Esophagus muscularis mucosa (tissue), 4 donors: ENCODE measurements at regions not wholly inside any gene's neighbourhood (a gene's known extent, or its start where the extent isn't known, plus 50 kb on each side); places are given as distances from the start of the nearest gene placed in this dataset.

Experiments
- DNase-seq: peaks from one replicate; pipeline ENCODE4 v3.0.0-alpha.2; 2017; ENCODE audit errors: extremely low spot score
- H3K27ac ChIP-seq, 4 donors: fragments of 200-600 bp; sonication (generic); replicated peaks in 1 of 4; 1 replicate in 3 of 4; 2 replicates in 1 of 4; pipeline ENCODE4 v1.5.1; 2016 to 2019; ENCODE audit warnings: mild to moderate bottlenecking in 1 of 4
- H3K27me3 ChIP-seq, 4 donors: fragments of 200-600 bp; sonication (generic); one replicate each; pipeline versions ENCODE4 v1.5.1 to v1.6.0; 2016 to 2019
- H3K36me3 ChIP-seq, 4 donors: fragments of 200-600 bp; sonication (generic); one replicate each; pipeline ENCODE4 v1.5.1; 2016 to 2019
- H3K4me1 ChIP-seq, 4 donors: fragments of 200-600 bp; sonication (generic); one replicate each; pipeline ENCODE4 v1.5.1; 2016 to 2019
- H3K4me3 ChIP-seq, 4 donors: fragments of 200-600 bp; sonication (generic); 1 replicate in 2 of 4; 2 replicates in 2 of 4; pipeline ENCODE4 v1.5.1; 2016 to 2019; ENCODE audit warnings: mild to moderate bottlenecking in 4 of 4, moderate library complexity in 1 of 4
- H3K9me3 ChIP-seq, 4 donors: fragments of 200-600 bp; sonication (generic); 1 replicate in 3 of 4; 2 replicates in 1 of 4; pipeline ENCODE4 v1.5.1; 2016 to 2019
- EP300 ChIP-seq: sonication (generic); formaldehyde crosslinking; IDR thresholded peaks from one replicate; pipeline ENCODE4 v1.6.1; 2017; ENCODE audit warnings: antibody characterized with exemption
- POLR2A ChIP-seq: fragments of 450-650 bp; IDR thresholded peaks from one replicate; pipeline ENCODE4 v1.6.1; 2017; ENCODE audit warnings: antibody characterized with exemption, moderate library complexity, mild to moderate bottlenecking, low read depth
- POLR2AphosphoS5 ChIP-seq, 2 donors: sonication (generic); formaldehyde crosslinking; IDR thresholded peaks; one replicate each; pipeline ENCODE4 v1.6.1; 2017; ENCODE audit warnings: antibody characterized with exemption in 2 of 2
- WGBS: methylation state at CpG from one replicate; pipeline ENCODE4 v1.1.5; 2018; 5-methylcytosine and 5-hydroxymethylcytosine counted together
- intact Hi-C: fragments of 100-400 bp; cut with DNase I; formaldehyde crosslinking; loops from one replicate; pipeline ENCODE4 v1.15.1; 2023
- TF ChIP-seq, protein P1 (sequence below), 3 experiments: fragments of 200-600 bp in 2 of 3; fragments of 450-650 bp in 1 of 3; sonication (generic) in 2 of 3; IDR thresholded peaks; one replicate each; pipeline ENCODE4 v1.5.1; 2017 to 2019; ENCODE audit warnings: antibody characterized with exemption in 3 of 3, mild to moderate bottlenecking in 2 of 3, moderate library complexity in 1 of 3

DNA sequence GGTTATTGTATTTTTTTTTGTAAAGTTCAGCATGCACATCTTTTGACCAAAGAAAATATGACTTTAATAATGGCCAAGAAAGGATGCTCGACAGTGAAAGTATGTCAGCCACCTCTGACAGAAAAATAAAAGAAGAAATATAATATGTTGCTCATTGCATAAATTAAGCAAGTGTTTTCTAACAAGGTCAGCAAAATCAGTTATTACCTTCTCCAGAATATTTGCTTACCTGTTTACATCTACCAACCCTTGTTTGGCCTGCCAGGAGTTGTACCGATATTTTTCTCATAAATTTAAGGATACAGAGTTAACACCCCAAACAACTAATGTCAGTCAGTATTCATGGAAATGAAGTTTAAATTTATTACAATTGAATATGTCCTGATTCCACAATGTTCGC is 685.4 kb downstream of the PLA2G4A start:
- 98% methylated on average over 3 of the region's 3 CpGs for WGBS
- TF ChIP-seq EP300 (no peak), POLR2A (no peak), POLR2AphosphoS5 (IDR thresholded peaks at IDR 0.05) (no peak)
- TF ChIP-seq, protein P1, sequence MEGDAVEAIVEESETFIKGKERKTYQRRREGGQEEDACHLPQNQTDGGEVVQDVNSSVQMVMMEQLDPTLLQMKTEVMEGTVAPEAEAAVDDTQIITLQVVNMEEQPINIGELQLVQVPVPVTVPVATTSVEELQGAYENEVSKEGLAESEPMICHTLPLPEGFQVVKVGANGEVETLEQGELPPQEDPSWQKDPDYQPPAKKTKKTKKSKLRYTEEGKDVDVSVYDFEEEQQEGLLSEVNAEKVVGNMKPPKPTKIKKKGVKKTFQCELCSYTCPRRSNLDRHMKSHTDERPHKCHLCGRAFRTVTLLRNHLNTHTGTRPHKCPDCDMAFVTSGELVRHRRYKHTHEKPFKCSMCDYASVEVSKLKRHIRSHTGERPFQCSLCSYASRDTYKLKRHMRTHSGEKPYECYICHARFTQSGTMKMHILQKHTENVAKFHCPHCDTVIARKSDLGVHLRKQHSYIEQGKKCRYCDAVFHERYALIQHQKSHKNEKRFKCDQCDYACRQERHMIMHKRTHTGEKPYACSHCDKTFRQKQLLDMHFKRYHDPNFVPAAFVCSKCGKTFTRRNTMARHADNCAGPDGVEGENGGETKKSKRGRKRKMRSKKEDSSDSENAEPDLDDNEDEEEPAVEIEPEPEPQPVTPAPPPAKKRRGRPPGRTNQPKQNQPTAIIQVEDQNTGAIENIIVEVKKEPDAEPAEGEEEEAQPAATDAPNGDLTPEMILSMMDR (IDR thresholded peaks at IDR 0.05), result no peak
- intact Hi-C loops, result no loop called here
- H3K27me3 ChIP-seq, result no peaks in the 10 kb centered on the region
- H3K27ac ChIP-seq, result no peak overlapping the region
- H3K9me3 ChIP-seq, result no peaks in the 10 kb centered on the region
- H3K4me3 ChIP-seq, result no peak overlapping the region
- no peak for DNase-seq
- no peaks in the 10 kb centered on the region for H3K4me1 ChIP-seq
- H3K36me3 ChIP-seq, result no peaks in the 10 kb centered on the region

DNA sequence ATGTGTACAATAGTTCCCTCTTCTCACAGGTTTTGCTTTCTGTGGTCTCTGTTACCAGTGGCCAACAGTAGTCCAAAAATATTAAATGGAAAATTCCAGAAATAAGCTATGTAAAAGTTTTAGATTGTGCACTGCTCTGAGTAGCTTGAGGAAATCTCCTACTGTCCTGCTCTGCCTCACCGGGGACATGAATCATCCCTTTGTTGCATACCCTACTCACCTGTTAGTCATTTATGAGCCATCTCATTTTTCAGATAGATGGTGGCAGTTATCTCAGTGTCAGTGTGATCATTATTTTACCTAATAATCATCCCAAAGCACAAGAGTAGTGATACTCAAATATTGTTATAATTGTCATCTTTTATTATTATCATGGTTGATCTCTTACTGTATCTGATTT is 688.1 kb downstream of the PLA2G4A start:
- no peaks in the 10 kb centered on the region for H3K4me1 ChIP-seq
- H3K27ac ChIP-seq, result no peak overlapping the region
- H3K9me3 ChIP-seq, result no peaks in the 10 kb centered on the region
- no peak overlapping the region for H3K4me3 ChIP-seq
- 89% methylated on average over 1 of the region's 1 CpG for WGBS
- TF ChIP-seq POLR2A (no peak), EP300 (no peak), POLR2AphosphoS5 (IDR thresholded peaks at IDR 0.05) (no peak)
- TF ChIP-seq, protein P1 (IDR thresholded peaks at IDR 0.05), result no peak
- no peak for DNase-seq
- no peaks in the 10 kb centered on the region for H3K36me3 ChIP-seq
- no peaks in the 10 kb centered on the region for H3K27me3 ChIP-seq
- intact Hi-C loops, result no loop called here

GRCh38 chr1:187517546-187517945 is 688.8 kb downstream of the PLA2G4A start:
- no peaks in the 10 kb centered on the region for H3K27me3 ChIP-seq
- no peaks in the 10 kb centered on the region for H3K9me3 ChIP-seq
- intact Hi-C loops, result no loop called here
- H3K27ac ChIP-seq, result no peak overlapping the region
- H3K4me3 ChIP-seq, result no peak overlapping the region
- DNase-seq, result no peak
- WGBS, result 93% methylated on average over 1 of the region's 1 CpG
- TF ChIP-seq POLR2A, result no peak
- TF ChIP-seq, protein P1 (IDR thresholded peaks at IDR 0.05), result no peak
- TF ChIP-seq EP300, result no peak
- TF ChIP-seq POLR2AphosphoS5 (IDR thresholded peaks at IDR 0.05), result no peak
- no peaks in the 10 kb centered on the region for H3K4me1 ChIP-seq
- no peaks in the 10 kb centered on the region for H3K36me3 ChIP-seq

DNA sequence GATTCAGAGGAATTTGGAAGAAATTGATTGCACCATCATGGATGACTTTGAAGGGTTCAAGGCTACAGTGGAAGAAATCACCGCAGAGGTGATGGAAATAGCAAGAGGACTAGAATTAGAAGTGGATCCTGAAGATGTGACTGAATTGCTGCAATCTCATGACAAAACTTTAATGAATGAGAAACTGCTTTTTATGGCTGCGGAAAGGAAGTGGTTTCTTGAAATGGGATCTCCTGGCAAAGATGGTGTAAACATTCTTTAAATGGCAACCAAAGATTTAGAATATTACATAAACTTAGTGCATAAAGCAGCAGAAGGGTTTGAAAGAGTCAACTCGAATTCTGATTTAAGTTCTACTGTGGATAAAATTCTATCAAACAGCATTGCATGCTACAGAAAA is 698.6 kb downstream of the PLA2G4A start:
- WGBS, result 79% methylated on average over 3 of the region's 3 CpGs

DNA sequence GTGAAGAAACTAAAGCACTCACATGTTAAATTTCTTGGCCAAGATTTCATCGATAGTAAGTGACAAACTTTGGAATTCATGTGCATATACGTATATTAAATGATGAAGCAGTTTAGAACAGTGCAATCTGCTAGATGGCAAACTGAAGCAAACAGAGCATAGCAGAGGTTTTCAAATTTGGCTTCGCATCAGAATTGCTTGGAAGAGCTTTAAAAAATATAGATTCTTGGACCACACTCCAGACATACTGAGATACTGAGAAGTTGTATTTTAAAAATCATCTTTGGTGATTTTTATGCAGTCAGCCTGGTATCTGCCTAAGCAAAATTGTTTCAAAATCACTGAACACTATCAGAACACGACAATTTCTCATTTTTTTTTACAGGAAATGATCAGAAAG is 709.2 kb downstream of the PLA2G4A start:
- WGBS, result 52% methylated on average over 4 of the region's 4 CpGs
- Histone ChIP-seq H3K4me3 (no peak overlapping the region), H3K27ac (no peak overlapping the region), H3K4me1 (no peaks in the 10 kb centered on the region), H3K9me3 (no peaks in the 10 kb centered on the region), H3K27me3 (no peaks in the 10 kb centered on the region), H3K36me3 (no peaks in the 10 kb centered on the region)
- intact Hi-C loops, result no loop called here
- TF ChIP-seq POLR2A (no peak), EP300 (no peak), POLR2AphosphoS5 (IDR thresholded peaks at IDR 0.05) (no peak)
- TF ChIP-seq, protein P1 (IDR thresholded peaks at IDR 0.05), result no peak
- DNase-seq, result no peak

More for the DNA sequence above, 698.6 kb downstream of the PLA2G4A start:
- H3K27ac ChIP-seq, result no peak overlapping the region
- no peaks in the 10 kb centered on the region for H3K9me3 ChIP-seq
- no peak for DNase-seq
- no peak overlapping the region for H3K4me3 ChIP-seq
- H3K36me3 ChIP-seq, result no peaks in the 10 kb centered on the region
- TF ChIP-seq EP300 (no peak), POLR2A (no peak), POLR2AphosphoS5 (IDR thresholded peaks at IDR 0.05) (no peak)
- TF ChIP-seq, protein P1 (IDR thresholded peaks at IDR 0.05), result no peak
- no peaks in the 10 kb centered on the region for H3K27me3 ChIP-seq
- intact Hi-C loops, result no loop called here
- no peaks in the 10 kb centered on the region for H3K4me1 ChIP-seq
